Liver (tissue), 8 donors: ENCODE measurements at regions not wholly inside any gene's neighbourhood (a gene's known extent, or its start where the extent isn't known, plus 50 kb on each side); places are given as distances from the start of the nearest gene placed in this dataset.

Experiments used
- DNase-seq: peaks from one replicate; pipeline ENCODE4 v3.0.0-alpha.2; 2017; ENCODE audit warnings: low spot score
- H3K27ac ChIP-seq, 2 donors: one replicate each; pipeline ENCODE4 v1.7.0; 2013; ENCODE audit warnings: inconsistent platforms in 2 of 2, low read length in 2 of 2, control low read depth in 1 of 2, low read depth in 1 of 2, mild to moderate bottlenecking in 1 of 2
- H3K27me3 ChIP-seq, 4 donors: one replicate each; pipeline versions ENCODE4 v1.6.1 to v1.7.0; 2013; ENCODE audit warnings: low read length in 3 of 4, inconsistent platforms in 1 of 4, mild to moderate bottlenecking in 1 of 4, moderate library complexity in 1 of 4; ENCODE audit not compliant: control insufficient read depth in 4 of 4, insufficient read depth in 4 of 4
- H3K36me3 ChIP-seq, 4 donors: one replicate each; pipeline versions ENCODE4 v1.6.1 to v1.7.0; 2013; ENCODE audit warnings: low read length in 3 of 4, mild to moderate bottlenecking in 3 of 4, low read depth in 1 of 4, moderate library complexity in 1 of 4; ENCODE audit not compliant: control insufficient read depth in 4 of 4, insufficient read depth in 3 of 4
- H3K4me1 ChIP-seq, 4 donors: one replicate each; pipeline versions ENCODE4 v1.6.1 to v1.7.0; 2013; ENCODE audit warnings: low read length in 3 of 4, mild to moderate bottlenecking in 3 of 4, moderate library complexity in 1 of 4; ENCODE audit not compliant: control insufficient read depth in 4 of 4, insufficient read depth in 4 of 4
- H3K4me3 ChIP-seq, 3 donors: one replicate each; pipeline versions ENCODE4 v1.6.1 to v1.7.0; 2013; ENCODE audit warnings: low read length in 3 of 3, control low read depth in 1 of 3, low read depth in 1 of 3, mild to moderate bottlenecking in 1 of 3
- H3K9ac ChIP-seq, 2 donors: one replicate each; pipeline ENCODE4 v1.7.0; 2013; ENCODE audit warnings: low read length in 2 of 2, mild to moderate bottlenecking in 2 of 2, moderate library complexity in 2 of 2, control low read depth in 1 of 2, low read depth in 1 of 2
- H3K9me3 ChIP-seq, 4 donors: one replicate each; pipeline versions ENCODE4 v1.6.1 to v1.7.0; 2013; ENCODE audit warnings: low read length in 3 of 4; ENCODE audit not compliant: control insufficient read depth in 4 of 4
- ATF3 ChIP-seq: IDR thresholded peaks from 2 replicates; pipeline ENCODE4 v1.6.1; 2016; ENCODE audit warnings: antibody characterized with exemption
- CTCF ChIP-seq: fragments of 150-350 bp; IDR thresholded peaks from 2 replicates; pipeline ENCODE4 v1.5.1; 2017; ENCODE audit warnings: improper control_type of control experiment, low read depth, low read length; ENCODE audit not compliant: missing input control
- EGR1 ChIP-seq, 2 donors: IDR thresholded peaks; 2 replicates each; pipeline ENCODE4 v1.6.1; 2016 to 2018; ENCODE audit warnings: antibody characterized with exemption in 2 of 2, low read depth in 2 of 2
- FOXA1 ChIP-seq: IDR thresholded peaks from 2 replicates; pipeline ENCODE4 v1.6.1; 2016; ENCODE audit warnings: antibody characterized with exemption
- FOXA2 ChIP-seq: IDR thresholded peaks from 2 replicates; pipeline ENCODE4 v1.6.1; 2016; ENCODE audit warnings: antibody characterized with exemption
- HNF4A ChIP-seq, 2 donors: conservative IDR thresholded peaks; 2 replicates each; pipeline ENCODE4 v1.6.1; 2016; ENCODE audit warnings: antibody characterized with exemption in 2 of 2, mild to moderate bottlenecking in 2 of 2
- HNF4G ChIP-seq: IDR thresholded peaks from 2 replicates; pipeline ENCODE4 v1.6.1; 2016; ENCODE audit warnings: antibody characterized with exemption
- JUND ChIP-seq, 2 donors: IDR thresholded peaks; 2 replicates each; pipeline ENCODE4 v1.6.1; 2016; ENCODE audit warnings: antibody characterized with exemption in 2 of 2
- MAX ChIP-seq: IDR thresholded peaks from 2 replicates; pipeline ENCODE4 v1.6.1; 2016; ENCODE audit warnings: antibody characterized with exemption
- NR2F2 ChIP-seq: IDR thresholded peaks from 2 replicates; pipeline ENCODE4 v1.6.1; 2016; ENCODE audit warnings: antibody characterized with exemption
- RAD21 ChIP-seq, 2 donors: IDR thresholded peaks; 2 replicates each; pipeline ENCODE4 v1.6.1; 2016; ENCODE audit warnings: antibody characterized with exemption in 2 of 2, mild to moderate bottlenecking in 2 of 2
- RXRA ChIP-seq, 2 donors: IDR thresholded peaks; 2 replicates each; pipeline ENCODE4 v1.6.1; 2017 to 2018; ENCODE audit warnings: antibody characterized with exemption in 2 of 2, mild to moderate bottlenecking in 1 of 2
- SP1 ChIP-seq: IDR thresholded peaks from 2 replicates; pipeline ENCODE4 v1.6.1; 2018; ENCODE audit warnings: antibody characterized with exemption, mild to moderate bottlenecking
- TAF1 ChIP-seq: conservative IDR thresholded peaks from 2 replicates; pipeline ENCODE4 v1.6.1; 2016; ENCODE audit warnings: antibody characterized with exemption, mild to moderate bottlenecking
- YY1 ChIP-seq: IDR thresholded peaks from 2 replicates; pipeline ENCODE4 v1.6.1; 2016; ENCODE audit warnings: antibody characterized with exemption, mild to moderate bottlenecking
- WGBS: extraction: QIAGEN DNeasy Blood & Tissue Kit; methylation state at CpG from one replicate; pipeline ENCODE4 v1.1.7; 2013; 5-methylcytosine and 5-hydroxymethylcytosine counted together
- TF ChIP-seq, protein P1 (sequence below): IDR thresholded peaks from 2 replicates; pipeline ENCODE4 v1.6.1; 2016; ENCODE audit warnings: antibody characterized with exemption, mild to moderate bottlenecking
- TF ChIP-seq, protein P2 (sequence below): IDR thresholded peaks from 2 replicates; pipeline ENCODE4 v1.6.1; 2016; ENCODE audit warnings: antibody characterized with exemption
- donor health status: healthy.
- donor health status: healthy.
- donor health status: healthy.
- donor health status: healthy.
- donor health status: healthy.

DNA sequence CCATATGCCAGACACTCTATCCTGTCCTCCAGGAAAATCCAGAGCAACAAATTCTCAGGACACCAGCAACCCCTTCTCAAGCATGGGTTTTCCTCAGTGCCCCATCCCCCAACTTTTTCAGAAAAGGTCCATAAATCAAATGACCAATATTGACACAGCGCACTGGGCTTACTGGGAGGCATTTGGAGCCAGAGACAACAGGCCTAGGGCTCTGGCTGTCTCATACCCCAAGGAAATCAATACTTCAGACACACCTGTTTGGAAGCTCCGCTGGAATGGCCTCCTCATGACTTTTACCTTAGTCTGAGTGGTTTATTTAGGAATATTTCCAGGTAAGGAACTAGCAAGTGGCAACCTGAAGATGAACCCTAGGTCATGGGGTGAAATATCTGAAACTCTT, 66.9 kb upstream of the TNR start:
- 61% methylated on average over 2 of the region's 2 CpGs for WGBS
- TF ChIP-seq ATF3, result no peak
- no peak for TF ChIP-seq MAX
- TF ChIP-seq, protein P1, sequence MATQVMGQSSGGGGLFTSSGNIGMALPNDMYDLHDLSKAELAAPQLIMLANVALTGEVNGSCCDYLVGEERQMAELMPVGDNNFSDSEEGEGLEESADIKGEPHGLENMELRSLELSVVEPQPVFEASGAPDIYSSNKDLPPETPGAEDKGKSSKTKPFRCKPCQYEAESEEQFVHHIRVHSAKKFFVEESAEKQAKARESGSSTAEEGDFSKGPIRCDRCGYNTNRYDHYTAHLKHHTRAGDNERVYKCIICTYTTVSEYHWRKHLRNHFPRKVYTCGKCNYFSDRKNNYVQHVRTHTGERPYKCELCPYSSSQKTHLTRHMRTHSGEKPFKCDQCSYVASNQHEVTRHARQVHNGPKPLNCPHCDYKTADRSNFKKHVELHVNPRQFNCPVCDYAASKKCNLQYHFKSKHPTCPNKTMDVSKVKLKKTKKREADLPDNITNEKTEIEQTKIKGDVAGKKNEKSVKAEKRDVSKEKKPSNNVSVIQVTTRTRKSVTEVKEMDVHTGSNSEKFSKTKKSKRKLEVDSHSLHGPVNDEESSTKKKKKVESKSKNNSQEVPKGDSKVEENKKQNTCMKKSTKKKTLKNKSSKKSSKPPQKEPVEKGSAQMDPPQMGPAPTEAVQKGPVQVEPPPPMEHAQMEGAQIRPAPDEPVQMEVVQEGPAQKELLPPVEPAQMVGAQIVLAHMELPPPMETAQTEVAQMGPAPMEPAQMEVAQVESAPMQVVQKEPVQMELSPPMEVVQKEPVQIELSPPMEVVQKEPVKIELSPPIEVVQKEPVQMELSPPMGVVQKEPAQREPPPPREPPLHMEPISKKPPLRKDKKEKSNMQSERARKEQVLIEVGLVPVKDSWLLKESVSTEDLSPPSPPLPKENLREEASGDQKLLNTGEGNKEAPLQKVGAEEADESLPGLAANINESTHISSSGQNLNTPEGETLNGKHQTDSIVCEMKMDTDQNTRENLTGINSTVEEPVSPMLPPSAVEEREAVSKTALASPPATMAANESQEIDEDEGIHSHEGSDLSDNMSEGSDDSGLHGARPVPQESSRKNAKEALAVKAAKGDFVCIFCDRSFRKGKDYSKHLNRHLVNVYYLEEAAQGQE, result no peak
- TF ChIP-seq RXRA (IDR thresholded peaks at IDR 0.05), result no peak
- TF ChIP-seq NR2F2, result no peak
- no peak for TF ChIP-seq EGR1 (IDR thresholded peaks at IDR 0.05; ENCODE audit: low read depth in 2 of 2)
- TF ChIP-seq HNF4A (conservative IDR thresholded peaks at IDR 0.05), result no peak
- no peak for TF ChIP-seq FOXA1
- TF ChIP-seq RAD21 (IDR thresholded peaks at IDR 0.05), result no peak
- no peak for TF ChIP-seq YY1
- no peak for TF ChIP-seq TAF1
- no peak for TF ChIP-seq JUND (IDR thresholded peaks at IDR 0.05)
- TF ChIP-seq SP1, result no peak
- TF ChIP-seq, protein P2, sequence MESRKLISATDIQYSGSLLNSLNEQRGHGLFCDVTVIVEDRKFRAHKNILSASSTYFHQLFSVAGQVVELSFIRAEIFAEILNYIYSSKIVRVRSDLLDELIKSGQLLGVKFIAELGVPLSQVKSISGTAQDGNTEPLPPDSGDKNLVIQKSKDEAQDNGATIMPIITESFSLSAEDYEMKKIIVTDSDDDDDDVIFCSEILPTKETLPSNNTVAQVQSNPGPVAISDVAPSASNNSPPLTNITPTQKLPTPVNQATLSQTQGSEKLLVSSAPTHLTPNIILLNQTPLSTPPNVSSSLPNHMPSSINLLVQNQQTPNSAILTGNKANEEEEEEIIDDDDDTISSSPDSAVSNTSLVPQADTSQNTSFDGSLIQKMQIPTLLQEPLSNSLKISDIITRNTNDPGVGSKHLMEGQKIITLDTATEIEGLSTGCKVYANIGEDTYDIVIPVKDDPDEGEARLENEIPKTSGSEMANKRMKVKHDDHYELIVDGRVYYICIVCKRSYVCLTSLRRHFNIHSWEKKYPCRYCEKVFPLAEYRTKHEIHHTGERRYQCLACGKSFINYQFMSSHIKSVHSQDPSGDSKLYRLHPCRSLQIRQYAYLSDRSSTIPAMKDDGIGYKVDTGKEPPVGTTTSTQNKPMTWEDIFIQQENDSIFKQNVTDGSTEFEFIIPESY, result no peak
- no peak for TF ChIP-seq FOXA2
- no peak for TF ChIP-seq HNF4G
- TF ChIP-seq CTCF, result no peak
- H3K27ac ChIP-seq, result no peak overlapping the region
- H3K36me3 ChIP-seq, result no peaks in the 10 kb centered on the region
- no peak overlapping the region for H3K4me3 ChIP-seq
- no peaks in the 10 kb centered on the region for H3K4me1 ChIP-seq
- peaks cover 0 to 1% (median 0%) of the 10 kb centered on the region in 4 donors for H3K9me3 ChIP-seq
- DNase-seq, result no peak
- no peaks in the 10 kb centered on the region for H3K27me3 ChIP-seq
- no peak overlapping the region for H3K9ac ChIP-seq

- Histone ChIP-seq H3K36me3 (no peaks in the 10 kb centered on the region), H3K27me3 (no peaks in the 10 kb centered on the region), H3K9me3 (peaks cover 0 to 1% (median 0%) of the 10 kb centered on the region in 4 donors), H3K9ac (no peak overlapping the region), H3K4me3 (no peak overlapping the region), H3K4me1 (no peaks in the 10 kb centered on the region), H3K27ac (no peak overlapping the region)
- DNase-seq, result no peak
- TF ChIP-seq HNF4A (conservative IDR thresholded peaks at IDR 0.05) (no peak), JUND (IDR thresholded peaks at IDR 0.05) (no peak), ATF3 (no peak), TAF1 (no peak), RXRA (IDR thresholded peaks at IDR 0.05) (no peak), NR2F2 (no peak), YY1 (no peak), EGR1 (IDR thresholded peaks at IDR 0.05; ENCODE audit: low read depth in 2 of 2) (no peak)
- TF ChIP-seq, protein P2, result no peak
- TF ChIP-seq, protein P1, result no peak
These were observed 65.6 kb upstream of the TNR start for GRCh38 chr1:175808999-175809398.
